MM.1S (cell line): ENCODE measurements at regions not wholly inside any gene's neighbourhood (a gene's known extent, or its start where the extent isn't known, plus 50 kb on each side); places are given as distances from the start of the nearest gene placed in this dataset.

Experiments used
- DNase-seq: peaks from one replicate; pipeline ENCODE4 v3.0.0-alpha.2; 2015
- H2AFZ ChIP-seq: fragments of 300-600 bp; sonication (generic); 2 replicates; pipeline ENCODE4 v1.6.0; 2016; ENCODE audit warnings: antibody characterized with exemption, low read length
- H3F3A ChIP-seq: fragments of 300-600 bp; sonication (generic); 2 replicates; pipeline ENCODE4 v1.6.1; 2016; ENCODE audit warnings: mild to moderate bottlenecking, antibody characterized with exemption, low read length, moderate library complexity, mixed read lengths; ENCODE audit not compliant: insufficient read depth
- H3K27ac ChIP-seq: fragments of 300-600 bp; sonication (generic); 2 replicates; pipeline ENCODE4 v1.5.1; 2016; ENCODE audit warnings: mild to moderate bottlenecking, low read length
- H3K27me3 ChIP-seq: fragments of 300-600 bp; sonication (generic); replicated peaks from 2 replicates; pipeline ENCODE4 v1.6.0; 2016; ENCODE audit warnings: low read length; ENCODE audit not compliant: insufficient read depth
- H3K36me3 ChIP-seq: fragments of 300-600 bp; sonication (generic); replicated peaks from 2 replicates; pipeline ENCODE4 v1.6.1; 2016; ENCODE audit warnings: mild to moderate bottlenecking, low read length, mixed read lengths; ENCODE audit not compliant: insufficient read depth
- H3K4me1 ChIP-seq: fragments of 300-600 bp; sonication (generic); 2 replicates; pipeline ENCODE4 v1.6.1; 2016; ENCODE audit warnings: low read length, mixed read lengths
- H3K4me2 ChIP-seq: fragments of 300-600 bp; sonication (generic); 2 replicates; pipeline ENCODE4 v1.6.0; 2016; ENCODE audit warnings: low read depth, low read length
- H3K4me3 ChIP-seq: fragments of 300-600 bp; sonication (generic); 2 replicates; pipeline ENCODE4 v1.5.1; 2016; ENCODE audit warnings: low read length, mixed read lengths
- H3K79me2 ChIP-seq: fragments of 300-600 bp; sonication (generic); 2 replicates; pipeline ENCODE4 v1.6.1; 2016; ENCODE audit warnings: mixed run types, low read length, mixed read lengths
- H3K9ac ChIP-seq: fragments of 300-600 bp; sonication (generic); 2 replicates; pipeline ENCODE4 v1.6.1; 2016; ENCODE audit warnings: low read length, mixed read lengths
- H3K9me2 ChIP-seq: fragments of 300-600 bp; sonication (generic); replicated peaks from 2 replicates; pipeline ENCODE4 v1.6.1; 2016; ENCODE audit warnings: mild to moderate bottlenecking, low read length, mixed read lengths; ENCODE audit not compliant: insufficient read depth
- H3K9me3 ChIP-seq: fragments of 300-600 bp; sonication (generic); replicated peaks from 2 replicates; pipeline ENCODE4 v1.6.1; 2016; ENCODE audit warnings: mild to moderate bottlenecking, low read length, mixed read lengths; ENCODE audit not compliant: insufficient read depth
- H4K20me1 ChIP-seq: fragments of 300-600 bp; sonication (generic); 2 replicates; pipeline ENCODE4 v1.6.1; 2016; ENCODE audit warnings: mild to moderate bottlenecking, low read length, moderate library complexity, mixed read lengths; ENCODE audit not compliant: insufficient read depth
- CTCF ChIP-seq: fragments of 300-600 bp; sonication (generic); IDR thresholded peaks from 2 replicates; pipeline ENCODE4 v1.5.1; 2016; ENCODE audit warnings: antibody characterized with exemption, low read length, mixed read lengths
- EZH2 ChIP-seq: fragments of 300-600 bp; sonication (generic); optimal IDR thresholded peaks from 2 replicates; pipeline ENCODE3; 2017; ENCODE audit warnings: low read depth, mild to moderate bottlenecking, antibody characterized with exemption, low read length, mixed read lengths
- EZH2phosphoT487 ChIP-seq: fragments of 300-600 bp; sonication (generic); IDR thresholded peaks from 2 replicates; pipeline ENCODE4 v1.6.1; 2018; ENCODE audit warnings: antibody characterized with exemption, low read length

- no peak overlapping the region for H3K27ac ChIP-seq
- no peak overlapping the region for H2AFZ ChIP-seq
- no peak overlapping the region for H3K4me2 ChIP-seq
- H3K27me3 ChIP-seq: no peaks in the 10 kb centered on the region
- H3F3A ChIP-seq: no peaks in the 10 kb centered on the region
- no peaks in the 10 kb centered on the region for H3K9me2 ChIP-seq
- no peaks in the 10 kb centered on the region for H3K9me3 ChIP-seq
- no peaks in the 10 kb centered on the region for H4K20me1 ChIP-seq
- no peak overlapping the region for H3K9ac ChIP-seq
- TF ChIP-seq EZH2phosphoT487 (no peak), EZH2 (no peak), CTCF (no peak)
- no peak for DNase-seq
- H3K4me1 ChIP-seq: no peaks in the 10 kb centered on the region
- no peaks in the 10 kb centered on the region for H3K36me3 ChIP-seq
- no peak overlapping the region for H3K4me3 ChIP-seq
- no peaks in the 10 kb centered on the region for H3K79me2 ChIP-seq
Measured at GRCh38 chr4:129410115-129410514, 314.2 kb downstream of the C4orf33 start.

GRCh38 chr4:129415004-129415403 is 319.1 kb downstream of the C4orf33 start:
- Histone ChIP-seq H4K20me1 (no peaks in the 10 kb centered on the region), H3F3A (no peaks in the 10 kb centered on the region), H3K9ac (no peak overlapping the region), H3K4me1 (no peaks in the 10 kb centered on the region), H3K27me3 (no peaks in the 10 kb centered on the region), H3K4me2 (no peak overlapping the region), H2AFZ (no peak overlapping the region), H3K9me3 (no peaks in the 10 kb centered on the region), H3K4me3 (no peak overlapping the region), H3K9me2 (no peaks in the 10 kb centered on the region), H3K36me3 (no peaks in the 10 kb centered on the region), H3K27ac (no peak overlapping the region), H3K79me2 (no peaks in the 10 kb centered on the region)
- TF ChIP-seq CTCF (no peak), EZH2phosphoT487 (no peak), EZH2 (no peak)
- DNase-seq: no peak

- no peak overlapping the region for H2AFZ ChIP-seq
- TF ChIP-seq CTCF (no peak), EZH2phosphoT487 (no peak), EZH2 (no peak)
- H3K27me3 ChIP-seq: no peaks in the 10 kb centered on the region
- no peaks in the 10 kb centered on the region for H3K9me3 ChIP-seq
- H3K27ac ChIP-seq: no peak overlapping the region
- no peaks in the 10 kb centered on the region for H4K20me1 ChIP-seq
- no peaks in the 10 kb centered on the region for H3K36me3 ChIP-seq
- no peak overlapping the region for H3K9ac ChIP-seq
- no peaks in the 10 kb centered on the region for H3K9me2 ChIP-seq
- H3K79me2 ChIP-seq: no peaks in the 10 kb centered on the region
- no peaks in the 10 kb centered on the region for H3F3A ChIP-seq
- H3K4me3 ChIP-seq: no peak overlapping the region
- H3K4me2 ChIP-seq: no peak overlapping the region
- no peak for DNase-seq
- no peaks in the 10 kb centered on the region for H3K4me1 ChIP-seq
Measured at GRCh38 chr4:129420637-129421036, 324.7 kb downstream of the C4orf33 start.

GRCh38 chr4:129422277-129422676 is 326.3 kb downstream of the C4orf33 start:
- H3K9me2 ChIP-seq: no peaks in the 10 kb centered on the region
- no peak for TF ChIP-seq EZH2
- TF ChIP-seq EZH2phosphoT487: no peak
- no peak for TF ChIP-seq CTCF

More at GRCh38 chr4:129422277-129422676, 326.3 kb downstream of the C4orf33 start:
- no peaks in the 10 kb centered on the region for H3K9me3 ChIP-seq
- no peaks in the 10 kb centered on the region for H3K36me3 ChIP-seq
- no peak overlapping the region for H3K4me2 ChIP-seq
- H3K79me2 ChIP-seq: no peaks in the 10 kb centered on the region
- no peaks in the 10 kb centered on the region for H4K20me1 ChIP-seq
- H3K4me3 ChIP-seq: no peak overlapping the region
- no peak overlapping the region for H3K27ac ChIP-seq
- H2AFZ ChIP-seq: no peak overlapping the region
- no peak overlapping the region for H3K9ac ChIP-seq
- no peaks in the 10 kb centered on the region for H3K27me3 ChIP-seq
- no peaks in the 10 kb centered on the region for H3K4me1 ChIP-seq
- no peak for DNase-seq
- H3F3A ChIP-seq: no peaks in the 10 kb centered on the region
